GM21825 (cell line): ENCODE measurements at regions not wholly inside any gene's neighbourhood (a gene's known extent, or its start where the extent isn't known, plus 50 kb on each side); places are given as distances from the start of the nearest gene placed in this dataset.
"Not testable (repeated sequence)": the region's sequence is repeated elsewhere in the genome, so short reads cannot be mapped to it uniquely, and the experiment has no call there.

Experiments
- ATAC-seq: cut with Tn5 transposase; IDR thresholded peaks from one replicate; pipeline ENCODE4 v1.9.1; 2021; ENCODE audit warnings: mild to moderate bottlenecking, moderate library complexity; ENCODE audit not compliant: unreplicated experiment

DNA sequence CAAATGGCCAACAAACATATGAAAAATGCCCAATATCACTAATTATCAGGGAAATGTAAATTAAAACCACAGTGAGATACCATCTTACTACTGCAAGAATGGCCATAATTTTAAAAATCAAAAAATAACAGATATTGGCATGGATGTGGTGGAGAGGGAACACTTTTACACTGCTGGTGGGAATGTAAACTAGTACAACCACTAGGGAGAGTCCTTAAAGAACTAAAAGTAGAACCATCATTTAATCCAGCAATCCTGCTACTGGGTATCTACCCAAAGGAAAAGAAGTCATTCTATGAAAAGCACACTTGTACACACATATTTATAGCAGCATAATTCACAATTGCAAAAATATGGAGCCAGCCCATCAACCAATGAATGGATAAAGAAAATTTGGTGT, 459.7 kb downstream of the GXYLT1 start:
- ATAC-seq: no peak

DNA sequence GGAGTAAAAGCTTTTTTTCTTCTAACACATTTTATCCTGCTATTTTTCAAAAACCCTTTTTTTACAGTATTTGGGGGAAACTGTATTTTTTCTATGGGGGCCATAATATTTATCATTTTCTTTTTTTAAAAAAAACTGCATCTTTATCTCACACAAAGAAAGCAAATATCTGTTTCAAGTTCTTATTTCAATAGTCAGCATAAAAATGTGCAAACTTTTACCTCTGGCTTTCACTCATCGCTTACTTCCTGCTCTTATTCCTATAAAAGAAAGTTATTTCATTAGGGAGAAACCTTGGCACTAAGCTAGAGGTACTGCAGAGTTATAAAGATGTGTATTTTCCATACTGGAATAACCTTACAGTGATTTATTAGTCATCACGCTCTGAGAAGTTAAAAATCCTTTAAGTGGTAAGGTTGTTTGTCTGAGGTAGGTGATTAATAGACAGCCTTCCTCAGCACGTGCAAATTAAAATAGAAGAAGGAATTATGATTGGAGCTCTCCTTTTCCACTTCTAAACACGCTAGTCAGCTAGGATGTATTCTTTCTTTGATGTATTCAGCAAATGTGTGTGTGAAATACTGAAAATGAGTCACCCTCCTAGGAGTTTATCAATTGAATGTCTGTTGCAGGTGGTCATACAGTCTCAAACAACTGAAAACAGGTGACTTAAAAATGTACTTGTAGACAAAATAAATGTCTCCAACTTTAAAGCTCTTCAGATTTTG, 461.0 kb downstream of the GXYLT1 start:
- no peak for ATAC-seq

DNA sequence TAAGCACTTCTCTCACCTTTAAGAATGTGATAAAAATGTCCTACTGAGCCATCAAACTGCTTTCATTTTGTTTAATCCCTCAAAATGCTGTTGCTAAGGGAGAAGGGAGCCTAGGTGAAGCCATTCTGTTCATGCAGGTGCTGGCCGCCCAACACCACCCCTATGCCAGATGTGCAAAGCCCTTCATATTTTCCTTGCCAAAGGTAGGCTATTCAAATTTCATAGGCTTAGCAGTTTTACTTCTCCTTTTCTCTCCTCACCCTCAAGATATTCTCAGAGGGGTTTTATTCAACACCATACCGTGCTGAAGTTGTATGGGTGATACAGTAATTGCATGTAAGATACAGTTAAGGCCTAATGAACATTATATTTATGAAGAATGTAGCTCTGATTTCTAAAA, 461.7 kb downstream of the GXYLT1 start:
- no peak for ATAC-seq

DNA sequence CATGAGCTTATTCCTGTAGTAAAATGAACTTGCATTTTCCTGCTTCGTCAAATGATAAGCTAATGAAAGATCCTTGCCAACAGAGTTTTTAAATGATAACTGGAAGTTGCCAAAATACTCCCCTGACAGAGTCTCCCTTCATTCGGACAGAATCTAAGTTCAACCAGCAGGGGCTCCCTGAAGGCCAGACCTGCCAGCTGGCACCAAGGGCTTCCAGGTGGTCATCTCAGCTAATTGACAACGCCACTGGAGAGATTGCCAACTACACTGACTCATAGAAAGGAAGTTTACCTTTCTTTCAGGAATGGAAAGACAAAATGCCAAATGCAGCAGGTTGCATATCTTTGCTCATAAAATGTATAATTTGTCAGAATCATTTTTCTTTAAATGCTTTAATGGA, 462.8 kb downstream of the GXYLT1 start:
- ATAC-seq: no peak

DNA sequence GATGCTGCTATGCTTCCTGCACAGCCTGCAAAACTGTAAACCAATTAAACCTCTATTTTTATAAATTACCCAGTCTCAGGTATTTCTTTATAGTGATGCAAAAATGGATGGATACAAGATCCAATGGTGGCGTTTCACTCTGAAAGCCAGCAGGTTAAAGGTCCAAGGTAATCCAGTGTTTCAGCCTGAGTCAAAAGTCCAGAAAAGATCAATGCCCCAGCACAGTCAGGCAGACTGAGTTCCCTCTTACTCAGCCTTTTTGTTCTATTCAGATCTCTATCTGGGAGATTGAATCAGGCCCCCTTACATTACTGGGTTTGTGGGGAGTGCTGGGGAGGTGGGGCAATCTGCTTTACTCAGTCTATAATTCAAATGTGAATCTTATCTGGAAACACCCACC, 464.5 kb downstream of the GXYLT1 start:
- no peak for ATAC-seq

DNA sequence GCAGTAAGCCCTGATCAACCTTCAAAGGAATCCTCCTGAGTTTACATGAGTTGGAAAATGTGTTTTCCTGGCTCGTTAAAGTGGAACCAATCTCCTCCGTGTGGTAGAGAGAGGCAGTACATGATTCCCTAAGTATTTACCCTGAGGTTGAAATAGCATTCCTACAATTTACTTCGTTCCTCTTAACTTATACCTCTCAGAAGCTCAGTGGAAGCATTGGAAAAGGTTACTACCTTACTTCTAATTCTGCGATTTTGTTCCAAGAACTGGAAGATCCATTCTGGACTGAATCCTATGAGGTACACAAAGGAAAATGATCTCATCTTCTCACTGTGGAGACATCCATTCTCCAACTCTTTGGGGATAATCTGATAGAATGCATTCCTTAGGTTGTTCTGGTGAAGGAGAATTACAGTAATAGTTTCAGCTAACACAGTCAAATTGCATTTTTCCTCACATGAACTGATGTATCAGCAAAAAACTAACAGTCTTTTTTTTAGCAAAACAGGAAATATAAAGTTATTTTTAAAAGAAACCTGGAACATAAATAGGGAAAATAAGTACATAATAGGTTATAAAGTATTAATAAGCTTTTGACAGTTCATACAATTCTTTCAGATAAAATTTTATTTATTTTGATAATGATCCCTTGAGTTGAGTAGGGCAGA, 475.6 kb downstream of the PDZRN4 start:
- no peak for ATAC-seq

DNA sequence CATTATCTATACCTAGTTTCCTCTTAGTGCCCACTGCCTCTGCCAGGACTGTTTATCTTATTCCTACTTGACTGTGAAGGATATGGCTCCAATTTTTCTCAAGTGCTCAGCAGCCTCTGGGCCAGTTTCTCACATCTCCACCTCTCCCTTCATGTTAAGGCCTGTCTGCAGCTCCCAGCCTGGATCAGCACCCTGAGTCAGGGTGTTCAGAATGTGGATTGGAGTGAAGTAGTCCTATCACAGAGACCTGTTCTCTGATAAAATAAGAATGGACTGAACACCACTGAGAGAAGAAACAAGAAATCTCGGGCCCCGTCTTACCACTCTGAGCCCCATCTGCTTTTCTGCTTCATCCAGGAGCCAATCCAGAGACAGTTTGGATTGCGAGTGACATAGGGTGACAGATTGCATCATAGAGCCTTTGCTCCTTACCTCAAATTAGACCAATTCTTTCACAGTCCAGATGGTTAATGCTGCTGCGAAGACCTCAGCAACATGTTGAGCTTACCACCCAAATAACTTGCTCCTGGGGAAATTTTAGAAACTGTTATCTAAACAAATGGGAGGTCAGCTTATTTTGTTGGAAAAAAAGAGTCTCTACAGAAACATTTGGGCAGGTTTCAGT, 473.1 kb downstream of the PDZRN4 start:
- ATAC-seq: no peak

DNA sequence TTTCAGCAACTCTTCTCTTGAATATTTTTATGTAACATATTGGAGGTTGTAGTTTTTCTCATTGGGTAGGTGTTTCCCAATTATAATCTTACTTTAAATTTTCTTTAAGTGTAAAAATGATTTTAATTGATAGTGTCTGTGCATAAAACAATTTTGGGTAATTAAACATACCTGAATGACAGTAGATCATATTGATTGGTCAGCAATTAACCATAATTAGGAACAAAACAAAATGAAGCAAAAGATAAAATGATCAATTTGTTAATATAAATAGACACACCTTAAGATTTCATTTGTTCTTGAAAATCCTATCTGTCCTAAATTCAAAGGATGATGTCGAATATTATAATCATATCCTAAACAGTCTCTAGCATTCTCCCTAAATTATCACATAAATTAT, 468.3 kb downstream of the PDZRN4 start:
- ATAC-seq: no peak

DNA sequence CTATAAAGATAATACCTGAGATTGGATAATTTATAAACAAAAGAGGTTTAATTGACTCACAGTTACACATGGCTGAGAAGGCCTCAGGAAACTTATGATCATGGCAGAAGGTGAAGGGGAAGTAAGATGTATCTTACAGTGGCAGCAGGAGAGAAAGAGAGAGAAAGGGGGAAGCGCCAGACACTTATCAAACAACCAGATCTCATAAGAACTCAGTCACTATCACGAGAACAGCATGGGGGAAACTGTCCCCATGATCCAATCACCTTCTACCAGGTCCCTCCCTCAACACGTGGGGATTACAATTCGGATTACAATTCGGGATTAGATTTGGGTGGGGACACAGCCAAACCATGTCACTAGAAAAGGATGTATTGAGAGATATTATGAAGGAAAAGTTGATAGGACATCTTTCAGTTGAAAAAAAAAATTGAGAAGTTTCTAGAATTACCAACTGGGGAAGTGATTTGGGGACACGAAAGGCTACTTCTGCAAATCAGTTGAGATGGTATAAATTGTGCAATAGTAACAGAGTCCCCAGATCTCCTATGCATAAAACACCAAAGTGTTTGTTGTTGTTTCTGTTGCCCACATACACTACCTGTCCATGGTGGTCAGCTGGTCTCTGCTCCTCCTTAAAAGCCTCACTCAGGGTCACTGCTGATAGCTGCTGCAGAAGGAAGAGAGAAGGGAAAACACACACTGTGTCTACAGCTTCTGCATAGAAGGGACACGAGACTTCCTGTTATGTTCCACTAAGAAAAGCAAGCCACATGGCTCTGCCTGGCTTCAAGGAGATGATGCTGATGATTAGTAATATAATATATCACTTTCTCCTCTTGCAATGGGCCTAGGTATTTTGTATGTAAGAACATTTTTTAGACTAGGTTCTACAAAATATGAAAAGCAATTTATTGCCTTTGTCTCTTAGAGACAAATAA, 465.5 kb downstream of the PDZRN4 start:
- ATAC-seq: no peak

DNA sequence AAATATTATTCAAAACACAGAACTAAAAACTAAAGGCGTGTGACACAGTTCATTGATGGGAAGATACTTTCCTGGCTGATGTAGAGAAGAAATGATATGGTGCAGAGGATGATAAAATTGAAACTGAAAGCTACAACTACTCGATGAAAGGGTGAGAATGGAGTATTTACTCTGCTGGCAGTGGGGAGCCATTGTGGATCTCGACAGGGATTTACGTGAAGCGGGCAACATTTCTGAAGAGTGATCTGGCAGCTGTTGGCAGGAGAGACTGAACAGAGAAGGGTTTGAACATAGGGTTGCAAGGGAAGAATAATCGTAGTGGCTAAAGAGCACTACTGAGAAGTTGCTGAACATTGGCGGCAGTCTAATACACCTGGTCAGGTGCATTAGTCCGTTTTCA, 464.9 kb downstream of the PDZRN4 start:
- ATAC-seq: no peak

DNA sequence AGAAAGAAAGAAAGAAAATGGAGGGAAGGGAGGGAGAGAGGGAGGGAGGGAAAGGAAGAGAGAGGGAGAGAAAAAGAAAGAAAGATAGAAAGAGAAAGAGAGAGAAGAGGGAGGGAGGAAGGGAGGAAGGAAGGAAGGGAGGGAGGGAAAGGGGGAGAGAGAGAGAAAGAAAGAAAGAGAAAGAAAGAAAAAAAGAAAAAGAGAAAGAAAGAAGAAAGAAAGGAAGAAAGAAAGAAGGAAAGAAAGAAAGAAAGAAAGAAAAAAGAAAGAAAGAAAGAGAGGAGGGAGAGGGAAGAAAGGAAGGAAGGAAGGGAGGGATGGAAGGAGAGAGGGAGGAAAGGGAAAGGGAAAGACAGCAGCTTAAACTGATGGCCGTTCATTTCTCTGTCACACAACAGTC, 457.5 kb downstream of the PDZRN4 start:
- no peak for ATAC-seq

DNA sequence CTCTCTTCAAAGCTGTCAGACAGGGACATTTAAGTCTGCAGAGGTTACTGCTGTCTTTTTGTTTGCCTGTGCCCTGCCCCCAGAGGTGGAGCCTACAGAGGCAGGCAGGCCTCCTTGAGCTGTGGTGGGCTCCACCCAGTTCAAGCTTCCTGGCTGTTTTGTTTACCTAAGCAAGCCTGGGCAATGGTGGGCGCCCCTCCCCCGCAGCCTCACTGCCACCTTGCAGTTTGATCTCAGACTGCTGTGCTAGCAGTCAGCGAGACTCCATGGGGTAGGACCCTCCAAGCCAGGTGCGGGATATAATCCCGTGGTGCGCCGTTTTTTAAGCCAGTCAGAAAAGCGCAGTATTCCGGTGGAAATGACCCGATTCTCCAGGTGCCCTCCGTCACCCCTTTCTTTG, 454.7 kb downstream of the PDZRN4 start:
- ATAC-seq: not testable (repeated sequence)

DNA sequence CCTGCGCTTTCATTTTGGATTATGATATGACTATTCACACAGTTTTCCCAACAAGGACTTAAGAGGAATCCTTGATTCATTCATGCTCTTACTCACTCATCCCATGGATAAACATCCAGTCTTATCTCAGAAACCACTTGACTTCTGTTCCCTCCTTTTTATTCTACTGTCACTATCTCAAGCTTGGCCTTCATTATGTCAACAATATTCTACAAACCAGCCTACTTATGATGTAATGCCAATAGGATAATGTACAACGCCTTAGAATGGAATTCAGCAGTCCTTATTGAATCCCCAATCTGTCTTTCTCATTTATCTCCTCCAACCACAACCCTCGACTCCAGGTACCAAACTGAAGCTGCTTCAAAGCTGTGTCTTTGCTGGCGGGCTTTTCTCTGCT, 448.5 kb downstream of the PDZRN4 start:
- ATAC-seq: no peak

DNA sequence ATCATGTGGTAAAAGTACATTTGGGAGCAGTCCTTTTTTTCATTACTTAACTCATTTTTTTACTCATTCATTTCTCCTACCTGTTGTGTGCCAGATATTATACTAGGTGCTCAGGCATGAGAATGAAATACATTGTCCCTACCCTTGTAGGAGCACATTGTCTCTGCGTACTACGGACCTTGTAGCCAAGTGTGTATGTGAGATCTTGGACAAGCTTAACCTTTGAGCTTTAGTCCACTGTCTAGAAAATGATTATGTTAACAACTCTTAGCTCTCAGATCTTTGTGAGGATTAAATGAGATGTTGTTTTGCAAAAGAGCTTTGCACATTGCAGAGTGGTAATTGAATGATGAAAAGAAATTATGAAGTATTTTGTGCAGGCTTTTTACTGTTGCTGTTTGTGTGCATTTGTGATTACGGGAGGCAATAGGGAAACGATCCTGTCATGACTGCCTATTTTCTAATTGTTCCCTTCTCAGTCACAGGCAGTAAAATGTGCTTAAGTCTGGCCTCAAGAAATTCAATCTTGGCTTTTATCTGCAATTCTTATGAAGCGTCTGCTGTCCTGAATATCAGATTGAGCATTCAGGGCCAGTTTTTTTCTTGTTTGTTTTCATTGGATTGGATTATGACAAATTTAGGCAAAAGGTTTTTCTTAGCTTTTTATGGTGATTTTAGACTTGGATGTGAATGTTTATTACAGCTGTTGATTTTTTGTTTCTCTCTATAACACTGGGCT, 447.7 kb downstream of the PDZRN4 start:
- ATAC-seq: no peak

DNA sequence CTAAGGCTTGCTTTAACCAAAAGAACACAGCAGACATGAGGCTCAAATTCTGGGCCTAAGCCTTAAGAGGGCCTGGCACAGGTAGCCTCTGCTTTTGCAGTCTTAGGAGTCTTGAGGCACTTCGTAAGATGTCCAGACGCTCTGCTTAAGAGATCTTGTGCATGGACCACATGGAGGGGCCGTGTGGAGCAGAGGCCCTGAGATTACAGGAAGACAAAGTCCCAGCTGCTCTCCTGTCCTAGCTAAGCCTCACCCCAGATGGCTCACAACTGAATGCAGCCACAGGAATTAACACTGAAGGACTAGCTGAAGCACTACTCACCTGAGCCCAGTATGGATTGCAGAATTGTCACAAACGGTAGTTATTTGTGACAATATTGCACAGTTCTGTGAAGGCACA, 446.0 kb downstream of the PDZRN4 start:
- no peak for ATAC-seq

DNA sequence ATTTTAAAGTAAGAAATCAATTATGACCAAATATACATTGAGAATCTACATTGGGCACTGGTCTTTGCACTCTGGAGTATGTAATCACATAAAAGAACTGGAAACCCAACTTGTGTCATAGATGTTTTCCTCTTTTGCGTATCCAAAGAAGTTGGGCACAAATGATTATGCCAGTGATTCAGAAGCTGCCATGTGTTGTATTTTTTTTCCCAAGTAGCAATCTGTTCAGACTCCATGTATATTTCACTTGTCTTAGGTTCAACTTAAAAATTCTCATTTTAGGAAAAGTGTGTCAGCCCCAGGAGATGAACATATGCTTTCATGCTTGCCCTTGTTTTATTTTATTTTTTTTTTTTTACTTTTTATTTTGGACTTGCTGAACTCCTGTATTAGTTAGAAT, 441.5 kb downstream of the PDZRN4 start:
- no peak for ATAC-seq

DNA sequence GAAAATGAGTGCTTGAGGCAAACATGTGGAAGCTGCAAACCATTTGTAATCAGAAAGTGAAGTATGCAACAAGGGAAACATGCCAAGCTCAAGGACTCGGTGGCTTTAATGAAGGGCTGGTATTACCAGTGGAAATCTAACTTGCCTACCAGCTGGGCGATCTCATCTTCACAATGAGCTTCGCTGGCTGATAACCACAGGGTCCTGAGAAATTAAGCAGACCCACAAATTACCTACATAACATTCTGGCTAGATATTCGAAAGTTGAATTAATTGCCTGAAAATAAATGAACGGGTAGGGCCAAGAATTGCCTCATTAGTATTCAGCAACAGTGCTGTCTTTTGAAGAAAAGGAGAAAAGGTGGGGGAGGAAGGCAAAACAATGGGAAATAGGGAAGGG, 439.4 kb downstream of the PDZRN4 start:
- no peak for ATAC-seq

DNA sequence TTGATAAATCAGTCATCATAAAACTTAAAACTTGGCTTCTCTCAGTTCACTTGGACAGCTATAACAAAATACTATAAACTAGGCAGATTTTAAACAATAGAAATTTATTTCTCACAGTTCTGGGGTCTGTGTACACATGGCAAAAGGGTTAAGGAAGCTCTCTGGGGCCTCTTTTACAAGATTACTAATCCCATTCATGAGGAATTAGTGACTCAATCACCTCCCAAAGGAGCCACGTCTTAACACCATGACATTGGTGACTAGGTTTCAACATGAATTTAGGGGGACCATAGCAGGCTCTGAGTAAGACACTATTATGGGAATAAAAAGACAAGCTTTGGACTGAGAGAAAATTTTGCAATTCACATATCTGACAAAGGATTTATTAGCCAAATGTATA, 436.5 kb downstream of the PDZRN4 start:
- no peak for ATAC-seq
